Thoracic aorta (tissue), 2 donors: ENCODE measurements at regions not wholly inside any gene's neighbourhood (a gene's known extent, or its start where the extent isn't known, plus 50 kb on each side); places are given as distances from the start of the nearest gene placed in this dataset.
"Not testable (repeated sequence)": the region's sequence is repeated elsewhere in the genome, so short reads cannot be mapped to it uniquely, and the experiment has no call there.

ENCODE experiments used
- ATAC-seq: fragments of 150-250 bp; one replicate; pipeline ENCODE4 v1.8.0; 2017; ENCODE audit warnings: low read depth; ENCODE audit not compliant: insufficient number of reproducible peaks, low FRiP score
- DNase-seq: peaks from one replicate; pipeline ENCODE4 v3.0.0-alpha.2; 2020; ENCODE audit warnings: low spot score
- H3K27ac ChIP-seq, 2 donors: fragments of 200-600 bp; sonication (generic); 1 replicate in 1 of 2; 2 replicates in 1 of 2; pipeline ENCODE4 v1.5.1; 2016; ENCODE audit warnings: mild to moderate bottlenecking in 2 of 2, moderate library complexity in 2 of 2
- H3K27me3 ChIP-seq: fragments of 200-600 bp; sonication (generic); replicated peaks from 2 replicates; pipeline ENCODE4 v1.6.0; 2016; ENCODE audit warnings: mild to moderate bottlenecking; ENCODE audit not compliant: insufficient read depth
- H3K36me3 ChIP-seq: fragments of 200-600 bp; sonication (generic); one replicate; pipeline ENCODE4 v1.5.1; 2016
- H3K4me1 ChIP-seq, 2 donors: fragments of 200-600 bp; sonication (generic); 1 replicate in 1 of 2; 2 replicates in 1 of 2; pipeline versions ENCODE4 v1.5.1 to v1.6.0; 2016; ENCODE audit warnings: low read depth in 2 of 2, mild to moderate bottlenecking in 1 of 2; ENCODE audit not compliant: control insufficient read depth in 1 of 2
- H3K4me3 ChIP-seq: fragments of 200-600 bp; sonication (generic); 2 replicates; pipeline ENCODE4 v1.5.1; 2016; ENCODE audit warnings: mild to moderate bottlenecking
- H3K9me3 ChIP-seq: fragments of 200-600 bp; sonication (generic); 2 replicates; pipeline ENCODE4 v1.5.1; 2016
- TF ChIP-seq, protein P1 (sequence below): fragments of 200-600 bp; sonication (generic); IDR thresholded peaks from one replicate; pipeline ENCODE4 v1.5.1; 2019; ENCODE audit warnings: antibody characterized with exemption

DNA sequence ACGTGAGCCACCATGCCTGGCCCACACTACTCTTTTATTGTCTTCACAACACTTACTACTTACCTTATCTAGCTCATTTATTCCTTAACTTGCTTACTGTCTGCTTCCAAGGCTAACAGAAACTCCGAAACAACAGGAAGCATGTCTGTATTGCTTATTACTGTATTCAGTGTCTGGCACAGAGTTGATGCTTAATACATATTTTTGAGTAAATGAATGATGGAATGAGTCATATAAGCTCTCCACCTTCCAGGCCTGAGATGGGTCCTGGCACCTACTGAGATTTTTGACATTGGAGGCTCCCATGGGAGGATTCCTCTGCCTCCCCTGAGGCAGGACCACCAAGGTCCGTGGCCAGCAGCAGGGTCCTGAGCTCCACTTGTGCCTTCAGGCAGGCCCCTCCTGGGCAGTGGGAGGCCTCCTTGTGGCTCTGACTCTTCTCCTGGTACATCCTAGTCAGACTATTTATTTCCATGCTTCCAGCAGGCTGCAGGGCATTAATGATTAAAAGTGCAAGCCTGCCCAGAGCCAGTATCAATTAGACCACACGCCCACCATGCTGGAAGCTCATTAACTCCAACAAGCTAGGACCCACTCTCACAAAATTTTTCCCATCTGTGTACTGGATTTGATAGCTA, 76.5 kb upstream of the CTNNA1 start:
- H3K9me3 ChIP-seq = no peaks in the 10 kb centered on the region
- no peaks in the 10 kb centered on the region for H3K27me3 ChIP-seq
- ATAC-seq (no peak), DNase-seq (no peak)
- H3K4me3 ChIP-seq = no peak overlapping the region
- no peaks in the 10 kb centered on the region for H3K4me1 ChIP-seq
- TF ChIP-seq, protein P1, sequence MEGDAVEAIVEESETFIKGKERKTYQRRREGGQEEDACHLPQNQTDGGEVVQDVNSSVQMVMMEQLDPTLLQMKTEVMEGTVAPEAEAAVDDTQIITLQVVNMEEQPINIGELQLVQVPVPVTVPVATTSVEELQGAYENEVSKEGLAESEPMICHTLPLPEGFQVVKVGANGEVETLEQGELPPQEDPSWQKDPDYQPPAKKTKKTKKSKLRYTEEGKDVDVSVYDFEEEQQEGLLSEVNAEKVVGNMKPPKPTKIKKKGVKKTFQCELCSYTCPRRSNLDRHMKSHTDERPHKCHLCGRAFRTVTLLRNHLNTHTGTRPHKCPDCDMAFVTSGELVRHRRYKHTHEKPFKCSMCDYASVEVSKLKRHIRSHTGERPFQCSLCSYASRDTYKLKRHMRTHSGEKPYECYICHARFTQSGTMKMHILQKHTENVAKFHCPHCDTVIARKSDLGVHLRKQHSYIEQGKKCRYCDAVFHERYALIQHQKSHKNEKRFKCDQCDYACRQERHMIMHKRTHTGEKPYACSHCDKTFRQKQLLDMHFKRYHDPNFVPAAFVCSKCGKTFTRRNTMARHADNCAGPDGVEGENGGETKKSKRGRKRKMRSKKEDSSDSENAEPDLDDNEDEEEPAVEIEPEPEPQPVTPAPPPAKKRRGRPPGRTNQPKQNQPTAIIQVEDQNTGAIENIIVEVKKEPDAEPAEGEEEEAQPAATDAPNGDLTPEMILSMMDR = no peak
- no peaks in the 10 kb centered on the region for H3K36me3 ChIP-seq
- H3K27ac ChIP-seq = no peak overlapping the region

DNA sequence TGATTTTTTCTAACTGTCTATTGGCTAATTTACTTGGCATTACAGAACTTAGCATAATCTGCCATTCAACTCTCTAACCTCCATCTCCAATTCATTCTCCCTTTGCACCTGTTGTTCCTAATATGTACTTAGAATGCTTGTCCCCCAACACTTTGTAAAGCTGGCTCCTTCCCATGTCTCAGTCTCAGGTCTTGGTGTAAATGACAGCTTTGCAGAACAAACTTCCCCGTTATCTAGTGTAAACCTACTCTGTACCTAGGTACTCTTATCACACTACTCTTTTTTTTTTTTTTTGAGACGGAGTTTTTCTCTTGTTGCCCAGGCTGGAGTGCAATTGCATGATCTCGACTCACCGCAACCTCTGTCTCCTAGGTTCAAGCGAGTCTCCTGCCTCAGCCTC, 77.2 kb upstream of the CTNNA1 start:
- no peaks in the 10 kb centered on the region for H3K27me3 ChIP-seq
- H3K27ac ChIP-seq = no peak overlapping the region
- no peaks in the 10 kb centered on the region for H3K9me3 ChIP-seq
- H3K36me3 ChIP-seq = no peaks in the 10 kb centered on the region
- no peaks in the 10 kb centered on the region for H3K4me1 ChIP-seq
- no peak overlapping the region for H3K4me3 ChIP-seq
- ATAC-seq (no peak), DNase-seq (no peak)
- TF ChIP-seq, protein P1 = no peak

DNA sequence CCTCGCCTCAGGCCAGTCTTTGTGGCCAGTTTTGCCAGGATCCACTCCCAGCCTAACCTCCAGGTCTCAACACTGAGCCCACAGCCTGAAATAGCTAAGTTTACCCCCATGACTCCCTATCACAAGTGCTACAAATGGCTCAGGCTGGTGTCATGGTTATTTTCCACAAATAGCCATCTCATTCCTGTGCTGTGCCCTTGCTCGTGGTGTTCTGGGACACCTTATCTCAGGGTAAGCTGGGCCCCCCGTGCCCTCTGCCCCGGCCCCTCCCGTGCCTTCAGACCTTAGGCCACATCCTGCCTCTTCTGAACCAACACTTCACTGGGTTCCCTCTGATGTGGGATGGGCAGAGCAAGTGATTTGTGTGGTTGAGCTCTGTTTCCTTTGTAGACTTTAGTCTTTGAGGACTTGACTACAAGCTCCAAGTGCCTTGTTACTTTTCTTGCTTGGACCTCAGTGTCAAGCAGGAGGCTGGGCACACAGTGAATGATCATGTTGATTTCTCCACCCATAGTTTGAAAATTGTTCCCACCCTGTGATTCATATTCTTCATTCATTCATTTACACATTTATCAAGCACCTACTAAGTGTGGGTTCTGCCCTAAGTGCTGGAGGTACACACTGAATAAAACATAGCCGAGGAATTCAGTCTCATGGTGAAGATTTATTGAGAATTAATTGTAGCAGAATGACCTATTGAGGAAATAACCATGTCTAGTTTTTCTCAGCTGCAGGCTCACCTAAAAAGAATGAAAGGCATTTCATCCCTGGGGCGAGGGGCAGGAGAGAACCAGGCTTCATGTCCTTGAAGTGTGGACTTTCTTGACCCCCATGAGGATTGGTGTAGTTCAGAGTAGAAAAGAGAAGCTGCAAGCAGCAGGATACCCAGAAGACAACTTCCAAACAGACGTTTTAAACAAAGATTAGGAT, 84.5 kb upstream of the CTNNA1 start:
- TF ChIP-seq, protein P1 = no peak
- Histone ChIP-seq H3K36me3 (no peaks in the 10 kb centered on the region), H3K27me3 (no peaks in the 10 kb centered on the region), H3K4me1 (no peaks in the 10 kb centered on the region), H3K9me3 (no peaks in the 10 kb centered on the region), H3K27ac (no peak overlapping the region), H3K4me3 (no peak overlapping the region)
- no peak for DNase-seq
- ATAC-seq = no peak

DNA sequence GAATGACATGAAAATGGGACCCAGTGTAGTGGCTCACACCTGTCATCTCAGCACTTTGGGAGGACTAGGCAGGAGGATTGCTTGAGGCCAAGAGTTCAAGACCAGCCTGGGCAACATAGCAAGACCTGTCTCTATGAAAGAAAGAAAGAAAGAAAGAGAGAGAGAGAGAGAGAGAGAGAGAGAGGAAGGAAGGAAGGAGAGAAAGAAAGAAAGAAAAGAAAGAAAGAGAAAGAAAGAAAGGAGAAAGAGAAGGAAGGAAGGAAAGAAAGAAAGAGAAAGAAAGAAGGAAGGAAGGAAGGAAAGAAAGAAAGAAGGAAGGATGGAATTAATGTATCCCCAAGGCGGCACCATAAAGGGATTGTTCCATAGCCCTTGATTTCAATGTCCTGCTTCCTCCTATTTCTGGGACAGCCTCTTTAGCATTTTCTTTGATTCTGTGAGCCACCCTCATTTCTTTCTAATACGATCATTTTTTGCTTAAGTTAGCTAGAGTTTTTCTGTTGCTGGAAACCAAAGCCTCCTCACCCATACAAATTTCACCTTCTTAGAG, 85.4 kb upstream of the CTNNA1 start:
- ATAC-seq = not testable (repeated sequence)

DNA sequence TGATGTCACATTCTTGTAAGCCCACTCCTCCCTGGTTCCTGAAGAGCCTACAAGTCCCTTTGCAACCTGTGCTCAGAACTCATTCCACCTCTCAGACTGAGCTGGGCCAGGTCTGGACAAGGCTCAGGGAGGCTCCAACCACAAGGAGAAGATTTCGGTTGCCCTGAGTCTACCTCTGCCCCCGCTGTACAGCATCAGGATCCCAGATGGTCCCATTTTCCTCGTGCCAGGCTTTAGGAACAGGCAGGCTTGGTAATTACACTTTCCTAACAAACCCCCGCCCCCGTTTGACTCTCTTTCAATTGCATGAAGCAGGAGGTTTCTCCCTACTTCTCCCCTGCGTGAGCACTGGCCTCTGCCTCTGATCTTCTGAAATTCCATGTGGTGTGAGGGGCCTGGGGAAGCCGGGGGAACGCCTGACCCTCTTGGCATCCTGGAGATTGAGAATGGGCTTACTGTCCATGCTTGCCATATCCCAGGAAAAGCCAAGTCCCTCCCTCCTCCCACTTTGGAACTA, 86.9 kb upstream of the CTNNA1 start:
- no peak overlapping the region for H3K4me3 ChIP-seq
- no peaks in the 10 kb centered on the region for H3K4me1 ChIP-seq
- H3K9me3 ChIP-seq = no peaks in the 10 kb centered on the region
- H3K27ac ChIP-seq = no peak overlapping the region
- no peaks in the 10 kb centered on the region for H3K27me3 ChIP-seq
- H3K36me3 ChIP-seq = no peaks in the 10 kb centered on the region
- DNase-seq (no peak), ATAC-seq (no peak)
- TF ChIP-seq, protein P1 = no peak

More for the DNA sequence above, 85.4 kb upstream of the CTNNA1 start:
- H3K4me3 ChIP-seq, H3K9me3 ChIP-seq, DNase-seq, H3K27me3 ChIP-seq, H3K4me1 ChIP-seq, H3K27ac ChIP-seq, H3K36me3 ChIP-seq: not testable (repeated sequence)
